Ramos (cell line): ENCODE measurements at regions not wholly inside any gene's neighbourhood (a gene's known extent, or its start where the extent isn't known, plus 50 kb on each side); places are given as distances from the start of the nearest gene placed in this dataset.
"Not testable (repeated sequence)": the region's sequence is repeated elsewhere in the genome, so short reads cannot be mapped to it uniquely, and the experiment has no call there.

Experiments
- in situ Hi-C: fragments of 300-500 bp; cut with MboI; formaldehyde crosslinking; loops from one replicate; pipeline ENCODE4 v1.14.3; 2022; ENCODE audit warnings: low sequenced_read_pairs; ENCODE audit not compliant: unreplicated experiment

DNA sequence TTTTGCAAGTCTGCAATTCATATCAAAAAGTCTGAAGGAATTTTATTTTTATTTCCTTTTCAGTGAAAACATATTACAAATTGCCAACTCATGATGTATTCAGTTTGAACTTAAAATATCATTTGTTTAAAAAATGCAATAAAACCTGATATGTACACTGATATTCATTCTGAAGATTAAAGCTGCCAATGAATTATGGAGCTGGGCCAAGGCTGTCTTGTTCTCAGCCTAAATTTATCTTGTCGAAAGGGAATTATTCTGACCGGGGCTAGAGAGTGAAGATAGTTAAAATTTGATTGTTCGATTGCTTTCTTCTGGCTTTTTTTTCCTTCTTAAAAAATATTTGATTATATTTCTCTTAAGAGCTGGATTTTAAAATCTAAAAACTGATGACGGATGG, 54.0 kb upstream of the RBFOX1 start:
- in situ Hi-C loops: no loop called here

DNA sequence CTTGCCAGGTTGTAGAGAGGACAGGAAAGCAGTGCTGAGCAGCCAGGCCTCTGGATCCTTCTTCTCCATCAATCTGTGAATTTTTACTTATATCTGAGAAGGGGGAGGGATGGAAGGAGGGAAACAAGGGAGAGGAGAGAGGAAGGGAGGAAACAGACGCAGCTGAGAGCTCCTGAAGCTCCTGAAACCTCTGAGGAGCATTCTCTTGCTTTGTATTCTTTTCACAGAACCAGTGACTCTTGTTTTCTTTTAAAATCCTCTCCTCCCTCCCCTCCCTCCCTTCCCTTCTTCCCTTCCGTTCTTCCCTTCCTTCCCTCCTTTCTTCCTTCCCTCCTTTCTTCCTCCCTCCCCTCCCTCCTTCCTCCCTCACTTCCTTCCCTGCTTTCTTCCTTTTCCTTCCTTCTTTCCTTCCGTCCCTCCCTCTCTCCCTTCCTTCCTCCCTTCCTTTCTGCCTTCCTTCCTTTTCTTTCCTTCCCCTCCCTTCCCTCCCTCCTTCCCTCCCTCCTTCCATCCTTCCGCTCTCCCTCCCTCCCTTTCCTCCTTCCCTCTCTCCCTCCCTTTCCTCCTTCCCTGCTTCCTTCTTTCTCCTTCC, 60.0 kb upstream of the RBFOX1 start:
- in situ Hi-C loops: no loop called here

DNA sequence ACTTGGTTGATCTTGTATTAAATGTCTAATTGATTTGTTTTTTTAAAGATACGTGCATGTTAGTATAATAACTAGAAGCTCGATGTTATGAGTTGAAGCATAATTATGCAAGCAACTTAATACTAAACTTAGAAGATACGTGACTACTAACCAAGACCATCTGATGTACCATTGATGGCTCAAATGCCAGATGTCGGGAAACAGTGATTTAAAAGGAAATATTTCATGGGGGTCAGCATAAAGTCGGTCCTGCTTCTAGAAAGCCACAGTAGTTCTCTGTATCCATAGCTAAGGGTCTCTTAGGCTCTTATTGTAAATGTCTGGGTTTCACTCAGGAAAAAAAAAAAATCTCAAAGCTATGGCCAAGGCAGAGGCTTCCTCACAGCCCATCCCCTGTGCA, 61.2 kb upstream of the RBFOX1 start:
- in situ Hi-C loops: no loop called here

DNA sequence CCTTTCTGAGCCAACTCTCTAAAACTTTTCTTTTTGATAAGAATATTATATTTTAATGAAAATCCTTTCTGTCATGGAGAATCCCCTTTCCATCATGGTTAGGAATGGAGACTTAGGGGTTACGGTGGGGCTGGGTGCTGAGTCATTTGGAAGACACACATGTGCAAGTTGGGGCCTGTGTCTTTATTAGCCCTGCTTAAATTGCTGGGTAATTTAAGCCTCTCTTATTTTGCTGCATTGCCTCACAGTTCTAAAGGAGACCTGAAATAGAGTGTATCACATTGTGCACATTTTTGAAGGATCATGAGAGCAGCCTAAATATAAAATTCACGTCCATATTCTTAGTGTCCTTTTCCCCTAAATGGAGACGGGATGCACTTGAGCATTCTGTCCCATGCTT, 61.8 kb upstream of the RBFOX1 start:
- in situ Hi-C loops: no loop called here

DNA sequence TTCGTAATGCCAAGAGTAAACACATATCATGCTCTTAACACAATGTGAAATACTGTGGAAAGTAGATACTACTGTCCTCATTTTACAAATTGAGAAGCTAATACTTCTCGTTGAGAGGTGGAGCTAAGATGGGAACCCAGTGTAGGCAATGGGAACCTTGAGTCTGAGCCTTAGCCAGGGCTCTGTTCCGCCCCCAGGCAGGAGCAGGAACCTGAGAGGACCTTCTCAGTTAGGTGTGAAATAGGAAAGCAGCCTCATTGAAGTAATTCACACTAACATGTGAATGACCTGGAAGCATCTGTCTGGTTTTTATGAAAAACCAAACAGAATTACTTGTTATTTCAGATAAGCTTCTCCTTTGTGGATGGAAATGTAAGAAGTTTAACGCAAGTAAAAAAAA, 62.6 kb upstream of the RBFOX1 start:
- in situ Hi-C loops: no loop called here

DNA sequence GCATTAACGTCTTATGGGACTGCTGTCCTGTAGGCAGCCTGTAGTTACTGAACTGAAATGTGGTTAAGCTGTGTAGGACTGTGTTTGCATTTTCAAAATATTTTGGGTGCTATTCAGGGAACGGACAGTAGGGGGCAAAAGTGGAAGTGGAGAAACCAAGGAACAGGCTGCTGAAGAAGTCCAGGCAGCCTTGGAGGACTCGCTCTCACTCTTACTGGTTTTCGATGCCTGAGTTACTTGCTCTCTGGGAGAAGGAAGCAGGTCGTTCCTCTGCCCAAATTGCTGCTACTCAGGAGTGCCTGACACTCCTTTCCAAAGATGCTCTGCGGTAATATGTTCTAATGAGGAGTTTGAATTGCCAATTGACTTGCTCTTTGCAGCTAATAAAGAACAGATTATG, 64.5 kb upstream of the RBFOX1 start:
- in situ Hi-C loops: no loop called here

DNA sequence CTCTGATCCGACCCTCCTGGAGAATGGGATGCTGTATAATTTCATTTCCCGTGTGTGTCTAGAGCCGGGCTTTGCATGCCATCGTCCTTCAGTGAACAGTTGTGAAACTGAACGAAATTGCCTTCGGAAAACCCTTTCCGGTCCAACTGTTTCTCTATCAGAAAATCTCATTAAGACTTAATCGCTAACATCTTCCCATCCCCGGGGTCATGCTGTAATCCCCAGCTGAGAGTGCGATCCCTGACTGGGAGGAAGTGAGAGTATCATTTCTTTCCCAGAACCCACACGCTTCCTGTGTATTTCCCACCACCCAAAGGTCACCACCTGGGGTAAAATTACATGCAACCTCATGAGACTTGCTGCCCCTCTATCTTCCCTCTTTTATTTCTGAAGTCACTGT, 75.6 kb upstream of the RBFOX1 start:
- in situ Hi-C loops: no loop called here

DNA sequence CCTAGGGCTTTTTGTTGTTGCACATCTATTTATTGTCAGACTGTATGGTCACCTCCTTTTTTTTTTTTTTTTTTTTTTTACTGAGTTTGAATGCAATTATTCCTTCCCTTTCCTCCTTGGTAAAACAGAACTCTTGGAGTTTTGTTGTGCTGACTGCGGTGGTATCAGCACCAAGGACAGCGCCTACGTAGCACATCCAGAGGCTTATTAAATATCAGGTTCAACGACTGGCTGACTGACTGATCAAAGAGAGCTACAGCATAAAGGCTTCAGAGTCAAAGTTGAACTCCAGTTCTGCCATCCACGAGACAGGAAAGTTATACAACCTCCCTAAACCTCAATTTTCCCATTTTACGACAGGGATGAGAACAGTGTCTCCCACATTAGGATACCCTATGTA, 86.1 kb upstream of the RBFOX1 start:
- in situ Hi-C loops: no loop called here

DNA sequence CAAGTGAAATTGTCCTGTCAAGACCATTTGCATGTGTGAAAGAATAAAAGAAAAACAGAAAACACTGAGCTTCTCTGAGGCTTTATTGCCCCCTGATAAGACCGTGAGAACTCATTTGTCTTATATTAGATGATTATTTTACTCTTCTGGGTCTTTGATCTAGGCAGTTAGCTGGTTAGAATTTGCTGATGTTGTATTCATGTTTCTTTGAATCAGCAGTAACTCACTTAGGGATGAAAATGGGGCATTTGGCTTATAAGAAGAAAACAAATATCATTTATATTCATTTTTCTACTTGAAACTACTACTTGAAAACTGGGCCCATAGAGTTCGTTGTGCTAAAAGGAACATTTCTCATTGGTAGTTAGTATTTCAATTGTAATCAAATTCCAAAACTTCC, 93.1 kb upstream of the RBFOX1 start:
- in situ Hi-C loops: no loop called here

DNA sequence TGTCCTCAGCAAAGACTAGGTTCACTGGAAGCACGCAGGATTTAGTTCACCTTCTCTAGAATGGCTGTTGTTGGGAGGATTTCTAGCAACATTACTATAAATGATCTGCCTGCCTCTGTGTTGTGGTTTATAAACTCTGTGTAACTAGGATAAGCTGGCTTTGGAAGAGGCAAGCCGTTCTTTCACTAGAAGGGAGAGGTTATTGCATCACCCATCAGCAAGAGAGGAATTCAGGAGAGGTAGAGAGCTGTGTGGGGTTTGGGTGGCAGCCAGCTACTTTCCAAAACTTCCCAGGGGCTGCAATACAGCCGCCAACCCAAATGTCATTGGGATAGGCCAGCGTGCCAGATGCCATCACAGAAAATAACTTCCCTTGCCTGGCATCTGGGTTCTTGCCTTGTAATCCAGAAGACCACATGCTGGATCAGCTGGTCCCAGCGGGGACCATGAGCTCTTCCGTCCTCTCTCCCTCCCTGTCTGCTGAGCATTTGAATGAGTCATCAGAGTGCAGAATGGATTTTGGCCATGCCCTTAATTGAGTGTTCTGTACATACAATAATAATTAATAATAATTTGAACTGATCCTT, 95.7 kb upstream of the RBFOX1 start:
- in situ Hi-C loops: no loop called here

DNA sequence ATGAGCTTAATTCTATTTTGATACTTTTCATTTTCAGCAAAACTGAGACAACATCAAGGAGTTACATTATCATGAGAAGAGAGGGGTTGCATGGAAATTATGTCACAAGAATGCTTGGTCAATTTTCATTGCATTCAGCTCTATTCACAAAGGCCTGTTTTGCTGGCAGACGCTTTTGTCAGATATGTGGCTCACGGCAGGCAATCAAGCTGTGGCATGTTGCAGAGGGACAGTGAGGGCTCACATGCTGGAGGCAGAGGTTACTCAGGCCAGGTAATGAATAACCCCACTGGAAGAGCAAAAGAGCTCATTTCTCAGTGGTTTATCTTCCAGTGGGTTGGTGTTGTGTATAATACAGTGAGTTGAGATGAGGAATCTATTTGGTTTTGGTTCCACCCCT, 98.7 kb upstream of the RBFOX1 start:
- in situ Hi-C loops: no loop called here

DNA sequence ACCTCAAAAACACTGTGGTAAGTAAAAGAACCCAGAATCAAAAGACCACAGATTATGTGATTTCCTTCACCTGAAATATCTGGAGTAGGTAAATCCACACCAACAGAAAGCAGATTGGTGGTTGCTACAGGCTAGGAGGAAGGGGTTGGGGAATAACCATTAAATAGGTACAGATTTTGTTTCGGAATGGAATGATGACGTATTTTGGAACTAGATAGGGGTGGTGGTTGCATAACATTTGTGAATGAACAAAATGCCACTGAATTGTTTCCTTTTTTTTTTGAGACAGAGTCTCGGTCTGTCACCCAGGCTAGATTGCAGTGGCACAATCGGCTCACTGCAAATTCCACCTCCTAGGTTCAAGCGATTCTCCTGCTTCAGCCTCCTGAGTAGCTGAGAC, 100.9 kb upstream of the RBFOX1 start:
- in situ Hi-C loops: no loop called here

DNA sequence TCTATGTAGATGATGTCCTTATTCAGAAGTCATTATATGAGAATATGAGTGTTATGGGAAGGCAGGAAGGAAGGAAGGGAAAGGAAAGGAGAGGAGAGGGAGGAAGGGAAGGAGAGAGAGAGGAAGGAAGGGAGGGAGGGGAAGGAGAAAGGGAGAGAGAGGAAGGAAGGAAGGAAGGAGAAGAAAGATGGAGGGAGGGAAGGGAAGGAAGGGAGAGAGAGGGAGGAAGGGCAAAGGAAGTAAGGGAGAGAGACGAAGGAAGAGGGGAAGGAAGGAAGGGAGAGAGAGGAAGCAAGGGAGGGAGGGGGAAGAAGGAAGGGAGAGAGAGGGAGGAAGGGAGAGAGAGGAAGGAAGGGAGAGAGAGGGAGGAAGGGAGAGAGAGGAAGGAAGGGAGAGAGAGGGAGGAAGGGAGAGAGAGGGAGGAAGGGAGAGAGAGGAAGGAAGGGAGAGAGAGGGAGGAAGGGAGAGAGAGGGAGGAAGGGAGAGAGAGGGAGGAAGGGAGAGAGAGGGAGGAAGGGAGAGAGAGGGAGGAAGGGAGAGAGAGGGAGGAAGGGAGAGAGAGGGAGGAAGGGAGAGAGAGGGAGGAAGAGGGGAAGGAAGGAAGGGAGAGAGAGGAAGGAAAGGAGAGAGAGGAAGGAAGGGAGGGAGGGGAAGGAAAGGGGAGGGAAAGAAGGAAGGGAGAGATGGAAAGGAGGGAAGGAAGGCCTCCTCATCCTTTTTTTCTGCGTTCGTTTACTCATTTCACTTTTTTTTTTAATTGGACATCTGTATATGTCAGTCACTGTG, 103.0 kb upstream of the RBFOX1 start:
- in situ Hi-C loops: not testable (repeated sequence)

DNA sequence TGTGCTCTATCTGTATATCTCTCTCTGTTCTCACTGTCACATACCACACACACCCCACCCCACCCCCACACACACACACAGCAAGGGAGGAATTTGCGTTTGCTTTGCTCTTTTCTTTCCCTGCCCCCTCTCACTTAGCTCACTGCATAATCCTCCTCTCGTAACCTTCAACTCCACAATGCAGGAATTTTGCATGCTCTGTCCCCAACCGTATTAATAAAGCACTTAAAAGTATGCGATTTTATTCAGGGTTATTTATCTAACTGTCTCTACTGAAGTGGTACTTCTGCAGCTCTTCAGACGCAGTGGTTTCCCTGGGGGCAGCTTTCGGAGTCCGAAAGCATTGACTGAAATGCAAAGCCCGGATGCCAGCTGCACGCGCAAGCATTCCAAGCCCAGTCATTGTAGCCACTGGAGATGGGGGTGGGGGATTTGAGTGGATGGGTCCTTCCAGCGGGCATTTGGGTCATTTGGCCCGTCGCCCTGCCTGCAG, 105.4 kb upstream of the RBFOX1 start:
- in situ Hi-C loops: no loop called here

DNA sequence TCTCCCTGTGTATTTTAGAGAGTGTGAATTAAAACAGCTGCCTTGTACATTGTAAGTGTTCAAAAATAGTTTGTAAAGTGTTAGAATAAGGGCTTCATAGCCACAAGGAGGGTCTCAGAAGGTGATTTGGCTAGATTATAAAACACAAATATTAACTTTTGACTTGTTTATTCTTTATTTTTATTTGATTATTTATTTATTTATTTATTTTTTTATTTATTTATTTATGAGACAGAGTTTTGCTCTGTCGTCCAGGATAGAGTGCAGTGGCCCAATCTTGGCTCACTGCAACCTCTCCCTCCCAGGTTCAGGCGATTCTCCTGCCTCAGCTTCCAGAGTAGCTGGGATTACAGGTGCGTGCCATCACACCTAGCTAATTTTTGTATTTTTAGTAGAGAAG, 111.5 kb upstream of the RBFOX1 start:
- in situ Hi-C loops: no loop called here

DNA sequence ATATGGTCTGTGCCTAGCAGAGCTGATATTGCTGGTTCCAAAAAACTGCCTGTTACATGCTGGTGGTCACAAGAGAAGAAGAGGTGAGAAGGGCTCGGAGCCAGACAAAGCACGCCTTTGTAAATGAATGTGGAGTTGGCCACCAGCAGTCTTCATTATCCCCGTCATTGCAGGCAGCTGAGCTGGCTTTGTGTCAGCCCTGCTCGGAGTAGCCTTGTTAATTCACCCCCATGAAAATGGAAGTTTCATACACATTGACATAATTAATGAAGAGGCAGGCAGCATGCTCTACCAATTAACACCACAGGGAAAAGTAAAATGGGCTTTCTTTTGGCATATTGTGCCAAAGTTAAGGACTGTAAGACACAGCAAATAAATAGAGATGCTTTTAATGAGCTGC, 113.7 kb upstream of the RBFOX1 start:
- in situ Hi-C loops: no loop called here

DNA sequence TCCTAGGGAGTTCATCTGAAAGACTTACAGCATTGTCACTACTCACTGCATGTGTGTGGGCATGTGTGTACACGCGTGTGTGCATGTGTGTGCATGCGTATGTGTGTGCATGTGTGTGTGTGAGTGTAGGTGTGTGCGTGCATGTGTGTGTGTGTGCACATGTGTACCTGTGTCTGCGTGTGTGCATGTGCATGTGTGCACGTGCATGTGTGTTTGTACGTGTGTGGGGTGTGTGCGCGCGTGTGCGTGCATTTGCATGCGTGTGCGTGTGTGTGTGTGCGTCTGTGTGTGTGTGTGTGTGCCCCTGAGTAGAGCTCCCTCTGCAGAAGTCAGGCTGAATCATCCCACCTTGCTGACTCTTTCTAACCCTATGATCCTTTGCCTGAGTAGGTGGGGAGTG, 114.8 kb upstream of the RBFOX1 start:
- in situ Hi-C loops: no loop called here

DNA sequence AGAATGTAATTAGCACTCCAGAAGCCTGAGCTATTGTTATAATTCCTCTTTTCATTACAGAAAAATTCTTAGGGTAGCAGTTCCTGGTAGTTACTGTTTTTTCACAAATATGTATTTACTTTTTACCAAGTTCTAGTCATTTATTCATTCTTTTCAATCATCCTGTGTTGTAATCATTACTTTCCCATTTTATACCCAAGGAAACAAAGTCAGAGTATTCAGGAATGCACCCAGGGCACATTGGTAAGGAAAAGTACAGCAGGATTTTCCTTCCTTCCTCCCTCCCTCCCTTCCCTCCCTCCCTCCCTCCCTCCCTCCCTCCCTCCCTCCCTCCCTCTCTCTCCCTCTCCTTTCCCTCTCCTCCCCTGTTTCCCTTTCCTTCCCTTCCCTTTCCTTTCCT, 115.9 kb upstream of the RBFOX1 start:
- in situ Hi-C loops: no loop called here

DNA sequence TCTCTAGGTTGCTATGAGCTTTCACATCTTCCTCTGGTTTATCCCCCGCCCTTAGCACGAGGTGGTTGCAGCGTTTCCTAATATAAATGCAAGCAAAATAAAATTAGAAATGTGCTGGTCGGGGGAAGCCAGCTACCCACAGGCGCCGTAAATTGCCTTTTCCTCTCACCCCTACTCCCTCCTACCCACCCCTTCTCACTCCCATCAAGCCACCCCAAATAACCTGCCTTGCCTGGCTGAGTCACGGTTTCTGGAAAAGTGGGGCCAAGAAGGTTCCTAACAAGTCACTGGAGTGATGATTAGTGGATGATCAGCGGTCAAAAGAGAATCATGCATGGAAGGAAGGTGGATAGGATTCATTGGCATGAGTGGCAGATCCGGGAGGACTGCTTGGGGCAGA, 120.9 kb upstream of the RBFOX1 start:
- in situ Hi-C loops: no loop called here

DNA sequence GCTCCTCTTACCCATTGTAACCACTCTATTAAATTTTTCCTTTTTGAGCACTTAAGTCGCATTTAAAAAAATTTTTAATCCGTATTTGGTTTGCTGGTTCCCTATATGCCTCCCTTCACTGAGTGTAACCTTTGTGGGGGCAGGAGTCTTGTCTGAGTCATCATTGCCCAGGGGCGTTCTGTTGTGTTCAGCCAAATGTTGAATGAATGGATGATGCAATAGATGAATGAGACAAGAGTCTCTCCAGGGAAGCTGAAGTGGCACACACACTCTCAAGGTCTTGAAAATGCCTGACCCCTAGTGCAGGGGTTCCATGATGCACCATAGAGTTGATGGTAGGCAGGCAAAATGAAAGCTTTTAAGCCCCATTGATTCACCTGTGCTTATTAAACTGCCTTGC, 123.0 kb upstream of the RBFOX1 start:
- in situ Hi-C loops: no loop called here

DNA sequence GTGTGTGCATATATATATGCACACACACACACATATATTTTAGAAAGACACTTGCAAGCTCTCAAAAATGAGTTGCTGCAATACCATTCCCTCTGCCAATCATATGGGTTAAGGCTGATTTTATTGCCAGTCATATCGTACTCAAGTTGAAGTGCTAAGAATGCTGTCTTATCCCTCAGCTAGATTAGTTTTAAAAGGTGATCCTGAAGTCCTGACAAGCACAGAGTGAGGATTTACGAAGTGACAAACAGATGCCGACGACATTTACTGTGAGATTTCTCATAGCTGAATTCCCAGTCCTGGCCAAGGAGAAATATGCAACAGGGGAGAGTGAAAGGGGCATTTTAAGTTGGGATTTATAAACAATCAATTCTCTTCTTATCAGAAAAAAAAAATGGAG, 126.2 kb upstream of the RBFOX1 start:
- in situ Hi-C loops: no loop called here

DNA sequence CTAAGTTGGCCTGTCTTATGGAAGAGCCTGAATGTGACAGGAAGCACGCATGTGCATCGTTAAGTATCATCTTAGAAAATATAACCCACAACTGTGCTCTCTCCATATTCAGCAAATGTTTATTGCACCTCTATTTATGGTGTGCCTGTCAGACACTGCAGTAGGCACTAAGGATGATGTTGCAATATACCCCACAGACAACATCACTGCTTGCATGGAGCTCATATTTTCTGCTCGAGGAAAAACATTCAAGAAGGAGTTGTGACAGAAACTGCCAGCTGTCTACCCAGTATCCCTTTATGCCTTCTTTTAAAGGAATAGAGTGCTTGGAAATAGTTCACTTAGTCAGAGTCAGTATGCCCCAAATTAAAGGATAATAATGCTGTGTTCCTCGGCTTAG, 132.3 kb upstream of the RBFOX1 start:
- in situ Hi-C loops: no loop called here
